ENCODE measurements at regions not wholly inside any gene's neighbourhood (a gene's known extent, or its start where the extent isn't known, plus 50 kb on each side); places are given as distances from the start of the nearest gene placed in this dataset.

- DNase-seq (ENCODE audit: low spot score): no peak
- intact Hi-C loops (cut with DNase I): no loop called here
These were observed 125.3 kb downstream of the TSHZ3 start for GRCh38 chr19:31223740-31224534.

- DNase-seq (ENCODE audit: low spot score): no peak
- intact Hi-C loops (cut with DNase I): no loop called here
These were observed 128.7 kb downstream of the TSHZ3 start for GRCh38 chr19:31220540-31220939.

DNA sequence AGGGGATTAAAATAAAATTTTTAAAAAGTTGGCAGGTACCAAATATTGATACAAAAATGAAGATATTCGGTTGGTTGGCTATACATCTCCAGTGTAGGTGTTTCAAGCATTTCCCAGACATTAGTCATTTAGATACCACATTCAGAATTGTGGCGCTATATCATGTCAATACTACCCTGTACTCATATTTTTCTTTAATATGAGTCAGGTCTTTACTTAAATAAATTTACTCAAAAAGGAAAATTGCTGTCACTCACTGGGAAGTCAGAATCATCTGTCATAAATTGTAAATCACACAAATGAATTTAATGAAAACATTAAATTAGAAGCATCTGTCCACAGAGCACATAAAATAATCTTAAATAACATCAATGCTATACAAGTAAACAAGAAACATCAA is 134.2 kb downstream of the TSHZ3 start:
- intact Hi-C loops (cut with DNase I): no loop called here
- DNase-seq (ENCODE audit: low spot score): no peak

DNA sequence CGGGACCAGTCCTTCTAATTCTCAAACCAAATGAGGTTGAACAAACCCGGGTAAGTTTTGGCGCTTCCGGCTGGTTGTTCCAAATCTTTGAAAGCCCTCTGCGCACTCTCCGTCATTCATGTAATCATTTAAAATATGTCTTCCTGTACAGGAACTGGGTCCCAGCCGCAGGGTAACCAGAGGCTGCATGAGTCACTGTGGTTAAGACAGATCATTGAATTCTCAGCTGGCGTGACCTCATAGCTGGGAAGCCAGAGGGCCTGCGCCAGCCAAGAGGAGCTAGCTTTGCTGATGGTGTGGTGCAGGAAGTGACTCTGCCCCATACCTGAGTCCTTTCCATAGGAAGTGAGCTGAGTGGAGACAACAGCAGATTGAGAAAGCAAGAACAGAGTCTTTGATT is 135.2 kb downstream of the TSHZ3 start:
- intact Hi-C loops (cut with DNase I): no loop called here
- peak; percentile 86 for DNase-seq (ENCODE audit: low spot score)

- intact Hi-C loops (cut with DNase I): no loop called here
These were observed 138.1 kb downstream of the TSHZ3 start for GRCh38 chr19:31211088-31211487.

GRCh38 chr19:31205887-31206518 is 143.2 kb downstream of the TSHZ3 start:
- no peak for DNase-seq (ENCODE audit: low spot score)
- intact Hi-C loops (cut with DNase I): no loop called here

More at GRCh38 chr19:31211088-31211487, 138.1 kb downstream of the TSHZ3 start:
- no peak for DNase-seq (ENCODE audit: low spot score)

- DNase-seq (ENCODE audit: low spot score): no peak
These were observed 145.1 kb downstream of the TSHZ3 start for GRCh38 chr19:31204115-31204514.

DNA sequence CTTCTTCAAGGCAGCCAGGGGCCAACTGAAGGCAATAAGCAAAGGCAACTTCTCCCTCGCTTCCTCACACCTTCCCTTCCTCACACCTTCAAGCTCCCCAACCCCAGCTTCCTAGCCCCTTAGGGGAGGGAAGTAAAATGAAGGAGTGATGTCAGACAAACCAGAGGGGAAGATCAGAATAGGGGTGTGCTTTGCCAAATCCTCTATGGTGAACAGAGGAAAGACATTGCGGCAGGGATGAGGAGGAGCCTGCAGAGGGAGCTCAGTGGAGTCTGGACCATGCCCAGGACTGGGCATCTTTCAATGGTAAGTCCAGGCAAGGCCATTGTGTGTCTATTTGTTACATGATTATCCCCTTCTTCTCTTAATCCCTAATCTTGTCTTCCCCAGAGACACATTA is 164.0 kb downstream of the TSHZ3 start:
- intact Hi-C loops (cut with DNase I): no loop called here
- DNase-seq (ENCODE audit: low spot score): no peak

More at GRCh38 chr19:31204115-31204514, 145.1 kb downstream of the TSHZ3 start:
- intact Hi-C loops (cut with DNase I): no loop called here

- DNase-seq (ENCODE audit: low spot score): no peak
- intact Hi-C loops (cut with DNase I): loop anchor here in 1 of 2 donors (5.0 kb wide), 1 partner anchor 554 kb away; no protein-coding TSS in a partner anchor
These were observed 167.7 kb downstream of the TSHZ3 start for GRCh38 chr19:31181535-31181934.

- intact Hi-C loops (cut with DNase I): loop anchor here in 1 of 2 donors (5.0 kb wide), 1 partner anchor 554 kb away; no protein-coding TSS in a partner anchor
- DNase-seq (ENCODE audit: low spot score): no peak
These were observed 168.3 kb downstream of the TSHZ3 start for GRCh38 chr19:31180907-31181306.

GRCh38 chr19:31179471-31179852 is 169.8 kb downstream of the TSHZ3 start:
- intact Hi-C loops (cut with DNase I): no loop called here
- DNase-seq (ENCODE audit: low spot score): no peak

DNA sequence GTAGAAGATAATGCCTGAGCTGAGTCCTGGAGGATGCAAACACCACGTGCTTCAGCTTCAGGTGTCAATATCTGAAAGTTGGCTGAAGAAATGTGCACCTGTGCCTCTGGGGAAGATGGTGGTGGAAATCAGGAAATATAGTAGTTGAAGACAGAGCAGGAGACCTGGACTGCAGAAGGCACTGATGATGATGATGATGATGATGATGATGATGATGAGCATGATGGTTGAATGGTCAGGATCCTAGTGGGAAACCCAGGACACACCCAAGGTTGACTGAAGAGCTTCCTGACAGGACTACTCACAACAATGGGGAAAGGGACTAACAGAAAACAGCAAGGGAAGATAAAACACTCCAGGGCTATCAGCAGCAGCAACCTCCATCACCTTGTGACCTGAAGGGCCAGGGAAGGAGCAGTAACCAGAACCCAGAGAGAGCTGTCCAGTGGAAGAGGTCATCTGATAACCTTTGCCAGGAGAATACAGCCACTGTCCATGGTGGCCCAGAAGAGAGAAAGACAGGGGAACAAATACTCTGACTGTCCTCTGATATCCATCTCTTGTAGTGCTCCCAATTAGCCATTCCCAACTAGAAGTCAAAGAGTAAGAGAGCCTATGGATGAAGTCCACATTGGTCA is 170.3 kb downstream of the TSHZ3 start:
- intact Hi-C loops (cut with DNase I): no loop called here
- DNase-seq (ENCODE audit: low spot score): no peak

DNA sequence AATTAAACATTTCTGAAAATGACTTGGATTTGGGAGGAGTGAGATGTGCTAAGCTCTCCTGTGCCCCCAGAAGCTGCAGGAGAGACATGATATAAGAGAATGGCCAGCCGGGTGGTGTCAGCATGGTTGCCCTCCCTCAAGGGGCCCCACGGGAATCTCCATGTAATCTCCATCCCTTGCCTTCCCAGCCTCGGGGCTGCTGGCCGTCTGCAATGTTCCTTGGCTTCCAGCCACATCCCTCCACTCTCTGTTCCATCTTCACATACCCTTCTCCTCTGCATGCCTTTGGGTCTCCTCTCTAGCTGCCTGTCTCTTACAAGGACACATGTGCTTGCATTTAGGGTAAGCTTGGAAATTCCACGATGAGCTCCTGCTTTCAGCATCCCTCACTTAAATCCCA is 172.0 kb downstream of the TSHZ3 start:
- intact Hi-C loops (cut with DNase I): no loop called here

GRCh38 chr19:31175564-31176348 is 173.5 kb downstream of the TSHZ3 start:
- intact Hi-C loops (cut with DNase I): no loop called here
- no peak for DNase-seq (ENCODE audit: low spot score)

More for the DNA sequence above, 172.0 kb downstream of the TSHZ3 start:
- DNase-seq (ENCODE audit: low spot score): no peak

- intact Hi-C loops (cut with DNase I): no loop called here
- DNase-seq (ENCODE audit: low spot score): no peak
These were observed 174.3 kb downstream of the TSHZ3 start for GRCh38 chr19:31174948-31175347.

- intact Hi-C loops (cut with DNase I): no loop called here
- DNase-seq (ENCODE audit: low spot score): no peak
These were observed 175.2 kb downstream of the TSHZ3 start for GRCh38 chr19:31173991-31174390.

GRCh38 chr19:31171936-31172335 is 177.3 kb downstream of the TSHZ3 start:
- DNase-seq (ENCODE audit: low spot score): no peak
- intact Hi-C loops (cut with DNase I): no loop called here

GRCh38 chr19:31170046-31170445 is 179.2 kb downstream of the TSHZ3 start:
- intact Hi-C loops (cut with DNase I): loop anchor here in 1 of 2 donors (1.0 kb wide), 1 partner anchor 14 kb away; no protein-coding TSS in a partner anchor
- DNase-seq (ENCODE audit: low spot score): no peak

- intact Hi-C loops (cut with DNase I): no loop called here
These were observed 181.1 kb downstream of the TSHZ3 start for GRCh38 chr19:31168106-31168625.

More at GRCh38 chr19:31168106-31168625, 181.1 kb downstream of the TSHZ3 start:
- DNase-seq (ENCODE audit: low spot score): no peak
